Astrocyte (in vitro differentiated cells and primary cell): ENCODE measurements at regions not wholly inside any gene's neighbourhood (a gene's known extent, or its start where the extent isn't known, plus 50 kb on each side); places are given as distances from the start of the nearest gene placed in this dataset.
A peak's percentile ranks its signal among the peaks of the same experiment; 100 is the strongest.

Experiments
- DNase-seq: peaks from one replicate; pipeline ENCODE4 v3.0.0-alpha.2; 2010; ENCODE audit warnings: low read depth
- FAIRE-seq: peaks from 2 replicates; lab custom pipeline; 2011; peaks lifted over from hg19 to GRCh38; lab: Jason Lieb, UNC
- H2AFZ ChIP-seq: 2 replicates; pipeline ENCODE4 v1.6.0; 2012; ENCODE audit warnings: low read depth, low read length, inconsistent platforms
- H3K27ac ChIP-seq: 2 replicates; pipeline ENCODE4 v1.5.1; 2011; ENCODE audit warnings: low read depth, low read length, inconsistent platforms
- H3K27me3 ChIP-seq: 2 replicates; pipeline ENCODE4 v1.6.0; 2011; ENCODE audit warnings: low read length, inconsistent platforms; ENCODE audit not compliant: insufficient read depth
- H3K36me3 ChIP-seq: 2 replicates; pipeline ENCODE4 v1.5.1; 2011; ENCODE audit warnings: low read length, inconsistent platforms; ENCODE audit not compliant: insufficient read depth
- H3K4me1 ChIP-seq: 2 replicates; pipeline ENCODE4 v1.5.1; 2011; ENCODE audit warnings: low read length, inconsistent platforms; ENCODE audit not compliant: insufficient read depth
- H3K4me2 ChIP-seq: 2 replicates; pipeline ENCODE4 v1.6.0; 2012; ENCODE audit warnings: low read length, inconsistent platforms
- H3K4me3 ChIP-seq: 2 replicates; pipeline ENCODE4 v1.5.1; 2011; ENCODE audit warnings: low read depth, mild to moderate bottlenecking, low read length, inconsistent platforms; ENCODE audit not compliant: insufficient read depth
- H3K79me2 ChIP-seq: 2 replicates; pipeline ENCODE4 v1.6.0; 2012; ENCODE audit warnings: mild to moderate bottlenecking, low read length, inconsistent platforms; ENCODE audit not compliant: insufficient read depth
- H3K9ac ChIP-seq: 2 replicates; pipeline ENCODE4 v1.6.0; 2012; ENCODE audit warnings: mild to moderate bottlenecking, low read length, inconsistent platforms
- H3K9me3 ChIP-seq: 2 replicates; pipeline ENCODE4 v1.5.1; 2012; ENCODE audit warnings: low read depth, mild to moderate bottlenecking, low read length, inconsistent platforms; ENCODE audit not compliant: insufficient read depth
- H4K20me1 ChIP-seq: 2 replicates; pipeline ENCODE4 v1.6.0; 2012; ENCODE audit warnings: low read length, inconsistent platforms; ENCODE audit not compliant: insufficient read depth
- H3K27ac Mint-ChIP-seq: one replicate; pipeline ENCODE4 v1.8.0; 2021; ENCODE audit warnings: mild to moderate bottlenecking, mixed read lengths; ENCODE audit not compliant: unreplicated experiment
- H3K27me3 Mint-ChIP-seq: one replicate; pipeline ENCODE4 v1.8.0; 2021; ENCODE audit warnings: low read depth, mixed read lengths; ENCODE audit not compliant: unreplicated experiment
- H3K36me3 Mint-ChIP-seq: one replicate; pipeline ENCODE4 v1.8.0; 2021; ENCODE audit warnings: low read depth, mixed read lengths; ENCODE audit not compliant: unreplicated experiment
- H3K4me1 Mint-ChIP-seq: one replicate; pipeline ENCODE4 v1.8.0; 2021; ENCODE audit warnings: low read depth, mixed read lengths; ENCODE audit not compliant: unreplicated experiment
- H3K4me3 Mint-ChIP-seq: one replicate; pipeline ENCODE4 v1.8.0; 2021; ENCODE audit warnings: mild to moderate bottlenecking, moderate library complexity, mixed read lengths; ENCODE audit not compliant: unreplicated experiment
- H3K9me3 Mint-ChIP-seq: one replicate; pipeline ENCODE4 v1.8.0; 2021; ENCODE audit warnings: mild to moderate bottlenecking, mixed read lengths; ENCODE audit not compliant: unreplicated experiment
- CTCF ChIP-seq: IDR thresholded peaks from 2 replicates; pipeline ENCODE4 v1.5.1; 2011; ENCODE audit warnings: low read depth, mild to moderate bottlenecking, inconsistent platforms, low read length, moderate library complexity; ENCODE audit not compliant: insufficient read depth
- EZH2 ChIP-seq: IDR thresholded peaks from 2 replicates; pipeline ENCODE4 v1.6.1; 2012; ENCODE audit warnings: mild to moderate bottlenecking, low read length, inconsistent platforms; ENCODE audit not compliant: insufficient read depth

DNA sequence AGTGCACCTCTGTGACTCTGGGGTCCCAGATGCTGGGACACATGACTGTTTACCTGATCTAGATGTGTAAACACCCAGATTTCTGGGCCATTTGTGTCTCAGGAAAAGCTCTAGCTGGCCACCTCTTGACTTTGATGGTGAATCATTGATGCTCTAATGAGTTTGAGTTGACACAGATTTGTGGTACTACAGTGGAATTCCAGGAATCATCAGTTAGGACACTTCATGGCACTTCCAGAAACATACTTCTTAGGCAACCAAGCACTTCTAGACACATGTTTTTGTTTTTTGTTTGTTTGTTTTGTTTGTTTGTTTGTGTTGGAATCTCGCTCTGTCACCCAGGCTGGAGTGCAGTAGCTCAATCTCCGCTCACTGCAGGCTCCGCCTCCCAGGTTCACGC lies 302.2 kb upstream of the ZMIZ1 start:
- H2AFZ ChIP-seq = no peak overlapping the region
- TF ChIP-seq EZH2 (no peak), CTCF (no peak)
- FAIRE-seq (no peak), DNase-seq (no peak)
- H3K27me3 ChIP-seq = peaks cover 5% of the 10 kb centered on the region
- no peaks in the 10 kb centered on the region for H3K79me2 ChIP-seq
- no peak overlapping the region for H3K4me3 ChIP-seq
- no peaks in the 10 kb centered on the region for H3K36me3 ChIP-seq
- no peak overlapping the region for H3K9ac ChIP-seq
- H4K20me1 ChIP-seq = no peaks in the 10 kb centered on the region
- peaks cover 10% of the 10 kb centered on the region for H3K4me1 ChIP-seq
- peaks cover 22% of the 10 kb centered on the region for H3K4me1 Mint-ChIP-seq
- H3K9me3 ChIP-seq = no peaks in the 10 kb centered on the region
- H3K27me3 Mint-ChIP-seq = peaks cover 25% of the 10 kb centered on the region
- H3K27ac ChIP-seq = no peak overlapping the region
- H3K36me3 Mint-ChIP-seq = peaks cover 4% of the 10 kb centered on the region
- H3K4me2 ChIP-seq = no peak overlapping the region
- peaks cover 4% of the 10 kb centered on the region for H3K9me3 Mint-ChIP-seq
- H3K4me3 Mint-ChIP-seq = no peak overlapping the region
- H3K27ac Mint-ChIP-seq = no peak overlapping the region

DNA sequence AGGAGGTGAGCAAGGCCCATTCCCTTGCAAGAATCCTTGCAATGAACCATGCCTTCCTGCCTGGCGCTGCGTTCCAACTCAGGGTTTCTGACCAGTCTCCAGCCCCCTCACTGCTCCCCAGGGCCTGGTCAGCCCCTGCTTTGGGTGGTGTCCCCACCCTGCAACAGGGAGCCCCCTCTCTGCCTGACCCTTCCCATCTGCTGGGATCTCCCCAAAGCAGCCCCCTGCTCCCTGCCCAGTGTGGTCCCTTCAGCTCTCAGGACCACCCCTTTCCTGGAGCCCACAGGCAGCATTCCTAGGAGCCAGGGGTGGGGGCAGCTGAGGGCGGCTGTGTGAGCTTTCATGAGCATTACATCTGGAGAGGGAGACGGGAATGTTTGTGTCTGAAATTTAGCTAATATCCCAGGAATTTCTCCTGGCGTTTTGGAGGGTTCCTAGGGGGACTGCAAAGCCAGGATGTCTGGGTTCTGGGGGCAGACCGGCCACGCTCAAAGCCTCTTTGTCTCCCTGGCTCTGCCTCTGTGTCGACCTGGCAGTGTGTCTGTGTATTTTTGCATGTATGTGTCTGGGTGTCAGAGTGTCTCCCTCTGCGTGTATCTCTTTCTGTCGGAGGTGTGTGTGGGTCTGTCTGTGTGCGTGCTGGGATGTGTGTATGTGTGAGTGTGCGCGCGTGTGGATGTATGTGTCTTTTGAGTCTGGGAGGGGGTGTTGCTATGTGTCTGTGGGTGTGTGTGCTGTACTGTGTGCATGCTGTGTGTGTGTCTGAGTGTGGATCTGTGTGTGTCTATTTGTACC lies 300.5 kb upstream of the ZMIZ1 start:
- Mint-ChIP-seq H3K9me3 (peaks cover 4% of the 10 kb centered on the region), H3K27ac (peak overlapping the region; percentile 23), H3K27me3 (peaks cover 24% of the 10 kb centered on the region), H3K4me1 (peaks cover 22% of the 10 kb centered on the region), H3K36me3 (peaks cover 4% of the 10 kb centered on the region), H3K4me3 (no peak overlapping the region)
- H3K9me3 ChIP-seq = no peaks in the 10 kb centered on the region
- DNase-seq = no peak
- H3K27ac ChIP-seq = no peak overlapping the region
- H3K36me3 ChIP-seq = no peaks in the 10 kb centered on the region
- H4K20me1 ChIP-seq = no peaks in the 10 kb centered on the region
- TF ChIP-seq CTCF = no peak
- TF ChIP-seq EZH2 = no peak
- H3K4me2 ChIP-seq = peak overlapping the region; percentile 0
- H3K4me3 ChIP-seq = no peak overlapping the region
- H3K79me2 ChIP-seq = no peaks in the 10 kb centered on the region
- H2AFZ ChIP-seq = peak overlapping the region; percentile 21
- peaks cover 5% of the 10 kb centered on the region for H3K27me3 ChIP-seq
- FAIRE-seq = no peak
- peak overlapping the region; percentile 15 for H3K9ac ChIP-seq
- peaks cover 10% of the 10 kb centered on the region for H3K4me1 ChIP-seq

- Mint-ChIP-seq H3K4me1 (peaks cover 22% of the 10 kb centered on the region), H3K4me3 (peak overlapping the region; percentile 29), H3K27ac (peak overlapping the region; percentile 41), H3K27me3 (peaks cover 26% of the 10 kb centered on the region), H3K9me3 (peaks cover 4% of the 10 kb centered on the region), H3K36me3 (peaks cover 4% of the 10 kb centered on the region)
- TF ChIP-seq CTCF = no peak
- TF ChIP-seq EZH2 = no peak
- no peaks in the 10 kb centered on the region for H4K20me1 ChIP-seq
- H2AFZ ChIP-seq = peak overlapping the region; percentile 21
- H3K9ac ChIP-seq = peak overlapping the region; percentile 15
- H3K36me3 ChIP-seq = no peaks in the 10 kb centered on the region
- peaks cover 10% of the 10 kb centered on the region for H3K4me1 ChIP-seq
- peaks cover 5% of the 10 kb centered on the region for H3K27me3 ChIP-seq
- no peaks in the 10 kb centered on the region for H3K9me3 ChIP-seq
- FAIRE-seq (no peak), DNase-seq (no peak)
- H3K4me2 ChIP-seq = no peak overlapping the region
- no peaks in the 10 kb centered on the region for H3K79me2 ChIP-seq
- H3K4me3 ChIP-seq = no peak overlapping the region
- H3K27ac ChIP-seq = no peak overlapping the region
These were observed 299.9 kb upstream of the ZMIZ1 start for GRCh38 chr10:78768876-78769275.
